GM12872 (cell line): ENCODE measurements at regions not wholly inside any gene's neighbourhood (a gene's known extent, or its start where the extent isn't known, plus 50 kb on each side); places are given as distances from the start of the nearest gene placed in this dataset.

Experiments used
- CTCF ChIP-seq: IDR thresholded peaks from 3 replicates; pipeline ENCODE4 v1.5.1; 2011; ENCODE audit warnings: low read depth, mild to moderate bottlenecking, low read length, moderate library complexity; ENCODE audit not compliant: insufficient read depth

GRCh38 chr2:71932037-71932779 lies 215.5 kb downstream of the CYP26B1 start:
- TF ChIP-seq CTCF: no peak

- no peak for TF ChIP-seq CTCF
Observed at GRCh38 chr2:71930049-71930681, 217.5 kb downstream of the CYP26B1 start.

DNA sequence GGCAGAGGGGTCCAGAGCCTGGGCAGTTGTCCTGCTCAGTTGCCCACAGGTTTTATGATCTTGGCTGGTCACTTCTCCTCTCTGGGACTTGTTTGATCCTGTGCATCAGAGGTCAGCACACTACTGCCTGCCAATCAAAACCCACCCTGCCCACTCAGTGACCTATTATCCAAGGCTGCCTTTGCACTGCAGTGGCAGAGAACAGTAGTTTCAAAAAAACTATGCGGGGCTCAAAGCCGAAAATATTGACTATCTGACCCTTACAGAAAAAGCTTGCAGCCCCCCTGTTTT lies 218.2 kb downstream of the CYP26B1 start:
- no peak for TF ChIP-seq CTCF

GRCh38 chr2:71928734-71929481 lies 218.8 kb downstream of the CYP26B1 start:
- no peak for TF ChIP-seq CTCF

- no peak for TF ChIP-seq CTCF
Observed at GRCh38 chr2:71927757-71928715, 219.6 kb downstream of the CYP26B1 start.

DNA sequence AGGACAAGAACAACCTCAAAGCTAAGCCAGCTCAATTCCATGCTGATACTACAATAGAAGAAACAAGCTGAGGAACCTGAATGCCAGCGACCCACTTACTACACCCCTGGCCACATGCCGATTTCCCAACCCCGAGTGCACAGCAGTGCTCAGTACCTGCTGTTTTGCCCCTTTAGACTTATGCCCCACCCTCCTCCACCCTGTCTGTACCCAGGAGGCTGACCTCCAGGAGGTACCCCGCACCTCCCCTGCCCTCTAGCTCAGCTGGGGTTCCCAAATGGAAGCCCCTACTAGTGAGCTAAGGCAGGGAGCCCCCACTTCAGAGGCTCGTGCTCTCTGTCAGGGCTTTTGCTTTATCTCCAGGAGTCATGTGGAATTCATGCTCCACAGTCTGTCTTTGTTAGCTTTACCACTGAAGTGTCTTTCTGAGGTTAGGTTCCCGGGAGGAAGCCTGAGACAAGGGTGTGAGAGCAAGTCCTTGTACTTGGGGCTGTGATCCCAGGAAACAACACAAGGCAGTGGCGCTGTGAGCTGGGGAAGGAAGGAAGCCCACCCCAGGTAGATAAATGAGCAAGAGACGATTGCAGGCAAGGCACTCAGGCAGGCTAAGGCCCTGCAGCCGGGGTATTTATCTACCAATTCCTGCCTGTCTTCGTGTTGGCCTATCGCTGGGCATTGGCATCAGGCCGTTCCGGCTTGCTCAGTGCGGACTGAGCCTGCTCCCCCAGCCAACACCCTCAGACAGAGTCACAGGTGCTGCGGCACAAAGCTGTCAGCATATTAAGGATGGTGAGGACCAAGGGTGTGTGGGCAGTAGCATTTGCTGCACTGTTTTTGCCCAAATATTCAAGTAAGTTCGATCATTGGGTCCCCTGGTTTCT lies 220.5 kb downstream of the CYP26B1 start:
- no peak for TF ChIP-seq CTCF
